ENCODE measurements at regions not wholly inside any gene's neighbourhood (a gene's known extent, or its start where the extent isn't known, plus 50 kb on each side); places are given as distances from the start of the nearest gene placed in this dataset.

DNA sequence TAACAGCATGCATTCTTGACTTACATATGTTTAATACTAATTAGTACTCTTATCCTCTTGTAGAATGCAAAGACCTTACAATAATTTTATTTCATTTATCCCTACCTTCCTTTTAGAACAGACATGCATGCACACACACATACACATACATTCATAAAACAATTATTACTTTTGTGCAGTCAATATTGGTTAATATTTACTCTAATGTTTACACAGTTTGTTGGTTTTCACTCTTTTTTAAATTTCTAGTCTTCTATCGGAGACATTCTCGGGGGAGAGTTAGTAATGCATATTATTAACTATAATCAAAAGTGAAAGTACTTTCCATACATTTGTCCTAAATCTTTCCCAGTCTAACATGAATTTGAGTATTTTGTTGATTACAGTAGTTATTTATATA is 317.7 kb upstream of the DPH6 start:
- TF ChIP-seq, protein P1, sequence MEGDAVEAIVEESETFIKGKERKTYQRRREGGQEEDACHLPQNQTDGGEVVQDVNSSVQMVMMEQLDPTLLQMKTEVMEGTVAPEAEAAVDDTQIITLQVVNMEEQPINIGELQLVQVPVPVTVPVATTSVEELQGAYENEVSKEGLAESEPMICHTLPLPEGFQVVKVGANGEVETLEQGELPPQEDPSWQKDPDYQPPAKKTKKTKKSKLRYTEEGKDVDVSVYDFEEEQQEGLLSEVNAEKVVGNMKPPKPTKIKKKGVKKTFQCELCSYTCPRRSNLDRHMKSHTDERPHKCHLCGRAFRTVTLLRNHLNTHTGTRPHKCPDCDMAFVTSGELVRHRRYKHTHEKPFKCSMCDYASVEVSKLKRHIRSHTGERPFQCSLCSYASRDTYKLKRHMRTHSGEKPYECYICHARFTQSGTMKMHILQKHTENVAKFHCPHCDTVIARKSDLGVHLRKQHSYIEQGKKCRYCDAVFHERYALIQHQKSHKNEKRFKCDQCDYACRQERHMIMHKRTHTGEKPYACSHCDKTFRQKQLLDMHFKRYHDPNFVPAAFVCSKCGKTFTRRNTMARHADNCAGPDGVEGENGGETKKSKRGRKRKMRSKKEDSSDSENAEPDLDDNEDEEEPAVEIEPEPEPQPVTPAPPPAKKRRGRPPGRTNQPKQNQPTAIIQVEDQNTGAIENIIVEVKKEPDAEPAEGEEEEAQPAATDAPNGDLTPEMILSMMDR (IDR thresholded peaks at IDR 0.05) = no peak
- TF ChIP-seq EP300 (IDR thresholded peaks at IDR 0.05) = no peak
- 28 to 63% methylated on average over 2 of the region's 2 CpGs for WGBS, 2 donors
- H3K4me1 ChIP-seq = no peaks in the 10 kb centered on the region
- no peak overlapping the region for H3K4me3 ChIP-seq
- no peaks in the 10 kb centered on the region for H3K36me3 ChIP-seq
- H3K9me3 ChIP-seq = no peaks in the 10 kb centered on the region
- no peak for DNase-seq
- no peaks in the 10 kb centered on the region for H3K27me3 ChIP-seq
- no peak overlapping the region for H3K27ac ChIP-seq
- intact Hi-C loops (cut with DNase I) = no loop called here

DNA sequence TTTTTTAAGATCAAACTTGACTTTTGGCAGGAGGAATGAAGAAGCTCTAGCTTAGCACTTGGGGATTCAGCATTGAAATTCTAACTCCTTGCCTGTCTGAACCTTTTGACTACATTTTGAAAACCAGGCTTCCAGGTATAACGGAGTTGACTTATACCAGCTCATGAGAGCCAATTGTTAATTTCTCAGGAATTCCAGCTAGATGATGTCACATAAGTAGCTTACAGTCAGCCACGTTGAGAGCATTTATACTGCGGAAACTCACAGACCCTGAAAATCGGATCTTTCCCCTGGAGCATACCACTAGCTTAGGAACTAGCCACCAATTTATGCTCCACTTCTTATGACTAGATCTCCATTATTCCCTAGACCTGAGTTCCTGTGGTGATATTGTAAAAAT is 321.4 kb upstream of the DPH6 start:
- no peak overlapping the region for H3K4me3 ChIP-seq
- H3K27me3 ChIP-seq = no peaks in the 10 kb centered on the region
- TF ChIP-seq POLR2A (IDR thresholded peaks at IDR 0.05) (no peak), EP300 (IDR thresholded peaks at IDR 0.05) (no peak), POLR2AphosphoS5 (IDR thresholded peaks at IDR 0.05) (no peak)
- TF ChIP-seq, protein P1 (IDR thresholded peaks at IDR 0.05) = no peak
- no peak for DNase-seq
- no peaks in the 10 kb centered on the region for H3K36me3 ChIP-seq
- intact Hi-C loops (cut with DNase I) = no loop called here
- H3K4me1 ChIP-seq = no peaks in the 10 kb centered on the region
- no peaks in the 10 kb centered on the region for H3K9me3 ChIP-seq
- H3K27ac ChIP-seq = no peak overlapping the region
- WGBS, 2 donors = 86% methylated on average over 4 of the region's 4 CpGs

DNA sequence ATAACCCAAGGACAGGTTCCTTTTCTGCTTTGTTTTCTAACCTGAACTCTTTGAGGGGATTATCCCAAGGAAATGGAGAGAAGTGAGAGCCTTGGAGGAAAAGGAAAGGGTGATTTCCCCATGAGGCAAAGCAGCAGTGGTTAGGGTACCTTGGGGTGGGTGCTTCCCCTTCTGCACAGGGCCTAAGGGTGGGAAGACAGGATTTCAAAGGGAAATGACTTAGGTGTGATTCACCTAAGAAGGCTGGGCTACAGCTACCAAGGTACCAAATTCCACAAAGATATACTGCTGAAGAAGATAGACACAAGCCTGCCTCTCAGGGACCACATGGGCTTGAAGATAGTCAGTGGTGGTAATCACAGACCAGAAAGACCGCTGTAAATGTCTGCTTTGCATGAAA is 325.3 kb upstream of the DPH6 start:
- no peak overlapping the region for H3K4me3 ChIP-seq
- no peak for DNase-seq
- TF ChIP-seq EP300 (IDR thresholded peaks at IDR 0.05) (no peak), POLR2AphosphoS5 (IDR thresholded peaks at IDR 0.05) (no peak), POLR2A (IDR thresholded peaks at IDR 0.05) (no peak)
- TF ChIP-seq, protein P1 (IDR thresholded peaks at IDR 0.05) = no peak
- H3K9me3 ChIP-seq = no peaks in the 10 kb centered on the region
- H3K36me3 ChIP-seq = no peaks in the 10 kb centered on the region
- peaks cover 0 to 2% (median 0%) of the 10 kb centered on the region in 4 donors for H3K4me1 ChIP-seq
- no peak overlapping the region for H3K27ac ChIP-seq
- WGBS, 2 donors = 83 to 86% methylated on average over 1 of the region's 1 CpG
- intact Hi-C loops (cut with DNase I) = no loop called here
- no peaks in the 10 kb centered on the region for H3K27me3 ChIP-seq

DNA sequence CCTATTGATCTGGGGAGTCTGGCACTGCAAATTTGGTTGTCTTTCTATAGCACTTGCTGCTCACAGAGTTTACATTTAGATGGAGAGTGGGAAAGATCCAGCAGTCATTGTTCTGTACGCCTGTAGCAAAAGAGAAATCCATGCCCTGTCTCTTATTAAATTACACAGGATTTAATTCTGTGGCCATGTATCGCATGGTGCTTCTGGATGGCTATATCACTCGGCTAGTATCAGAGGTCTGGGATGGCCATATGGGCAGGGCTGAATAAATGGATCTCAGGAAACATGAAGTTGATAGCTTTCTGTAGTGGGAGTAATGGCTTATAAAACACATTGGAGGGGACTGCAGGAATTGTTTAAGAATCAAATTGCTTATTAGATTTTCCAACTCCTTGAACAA is 325.8 kb upstream of the DPH6 start:
- TF ChIP-seq POLR2AphosphoS5 (IDR thresholded peaks at IDR 0.05) = no peak
- TF ChIP-seq, protein P1 (IDR thresholded peaks at IDR 0.05) = no peak
- TF ChIP-seq POLR2A (IDR thresholded peaks at IDR 0.05) = no peak
- no peak for TF ChIP-seq EP300 (IDR thresholded peaks at IDR 0.05)
- 91 to 92% methylated on average over 3 of the region's 3 CpGs for WGBS, 2 donors
- Histone ChIP-seq H3K4me1 (peaks cover 0 to 7% (median 1%) of the 10 kb centered on the region in 4 donors), H3K27me3 (no peaks in the 10 kb centered on the region), H3K27ac (no peak overlapping the region), H3K9me3 (no peaks in the 10 kb centered on the region), H3K36me3 (no peaks in the 10 kb centered on the region), H3K4me3 (no peak overlapping the region)
- DNase-seq = no peak
- intact Hi-C loops (cut with DNase I) = no loop called here

DNA sequence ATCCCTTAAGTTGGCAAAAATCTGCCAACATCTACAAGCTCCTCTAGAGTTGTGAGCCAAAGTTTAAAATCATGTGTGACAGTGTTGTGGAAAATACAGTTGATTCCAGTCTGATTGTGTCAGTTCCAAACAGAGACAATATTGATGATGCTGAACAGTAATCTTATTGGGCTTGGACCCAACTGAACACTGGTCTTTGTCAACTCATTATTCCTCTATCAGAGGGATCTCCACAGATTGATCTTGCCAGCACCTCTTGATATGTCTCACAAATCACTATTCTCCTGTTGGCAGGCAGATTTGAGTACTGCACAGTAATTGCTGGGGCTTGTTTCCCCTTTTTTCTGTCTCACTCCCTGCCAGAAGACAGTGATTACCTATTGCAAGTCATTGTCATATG is 326.6 kb upstream of the DPH6 start:
- DNase-seq = no peak
- Histone ChIP-seq H3K9me3 (no peaks in the 10 kb centered on the region), H3K4me3 (no peak overlapping the region), H3K36me3 (no peaks in the 10 kb centered on the region), H3K27ac (no peak overlapping the region), H3K4me1 (peaks cover 0 to 13% (median 4%) of the 10 kb centered on the region in 4 donors), H3K27me3 (no peaks in the 10 kb centered on the region)
- intact Hi-C loops (cut with DNase I) = no loop called here
- TF ChIP-seq POLR2A (IDR thresholded peaks at IDR 0.05) = no peak
